Body of pancreas (tissue), 4 donors: ENCODE measurements at regions not wholly inside any gene's neighbourhood (a gene's known extent, or its start where the extent isn't known, plus 50 kb on each side); places are given as distances from the start of the nearest gene placed in this dataset.
"Not testable (repeated sequence)": the region's sequence is repeated elsewhere in the genome, so short reads cannot be mapped to it uniquely, and the experiment has no call there.

Experiments used
- POLR2A ChIP-seq, 3 donors: fragments of 450-650 bp; IDR thresholded peaks; one replicate each; pipeline ENCODE4 v1.6.1; 2016; ENCODE audit warnings: antibody characterized with exemption in 3 of 3, mild to moderate bottlenecking in 2 of 3
- TF ChIP-seq, protein P1 (sequence below), 7 experiments: fragments of 450-650 bp in 4 of 7; fragments of 200-600 bp in 3 of 7; sonication (generic) in 3 of 7; IDR thresholded peaks; one replicate each; pipeline ENCODE4 v1.5.1; 2016 to 2019; ENCODE audit warnings: antibody characterized with exemption in 7 of 7

DNA sequence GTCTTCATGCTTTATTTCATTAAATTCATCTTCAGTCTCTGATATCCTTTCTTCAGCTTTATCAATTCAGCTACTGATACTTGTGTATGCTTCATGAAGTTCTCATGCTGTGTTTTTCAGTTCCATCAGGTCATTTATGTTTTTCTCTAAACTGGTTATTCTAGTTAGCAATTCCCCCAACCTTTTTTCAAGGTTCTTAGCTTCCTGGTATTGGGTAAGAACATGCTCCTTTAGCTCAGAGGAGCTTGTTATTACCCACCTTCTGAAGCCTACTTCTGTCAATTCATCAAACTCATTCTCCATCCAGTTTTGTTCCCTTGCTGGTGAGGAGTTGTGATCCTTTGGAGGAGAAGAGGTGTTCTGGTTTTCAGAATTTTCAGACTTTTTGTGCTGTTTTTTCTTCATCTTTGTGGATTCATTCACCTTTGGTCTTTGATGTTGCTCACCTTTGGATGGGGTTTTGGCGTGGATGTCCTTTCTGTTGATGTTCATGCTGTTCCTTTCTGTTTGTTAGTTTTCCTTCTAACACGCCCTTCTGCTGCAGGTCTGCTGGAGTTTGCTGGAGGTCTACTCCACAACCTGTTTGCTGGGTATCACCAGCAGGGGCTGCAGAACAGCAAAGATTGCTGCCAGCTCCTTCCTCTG is 69.9 kb upstream of the PCSK5 start:
- TF ChIP-seq, protein P1, sequence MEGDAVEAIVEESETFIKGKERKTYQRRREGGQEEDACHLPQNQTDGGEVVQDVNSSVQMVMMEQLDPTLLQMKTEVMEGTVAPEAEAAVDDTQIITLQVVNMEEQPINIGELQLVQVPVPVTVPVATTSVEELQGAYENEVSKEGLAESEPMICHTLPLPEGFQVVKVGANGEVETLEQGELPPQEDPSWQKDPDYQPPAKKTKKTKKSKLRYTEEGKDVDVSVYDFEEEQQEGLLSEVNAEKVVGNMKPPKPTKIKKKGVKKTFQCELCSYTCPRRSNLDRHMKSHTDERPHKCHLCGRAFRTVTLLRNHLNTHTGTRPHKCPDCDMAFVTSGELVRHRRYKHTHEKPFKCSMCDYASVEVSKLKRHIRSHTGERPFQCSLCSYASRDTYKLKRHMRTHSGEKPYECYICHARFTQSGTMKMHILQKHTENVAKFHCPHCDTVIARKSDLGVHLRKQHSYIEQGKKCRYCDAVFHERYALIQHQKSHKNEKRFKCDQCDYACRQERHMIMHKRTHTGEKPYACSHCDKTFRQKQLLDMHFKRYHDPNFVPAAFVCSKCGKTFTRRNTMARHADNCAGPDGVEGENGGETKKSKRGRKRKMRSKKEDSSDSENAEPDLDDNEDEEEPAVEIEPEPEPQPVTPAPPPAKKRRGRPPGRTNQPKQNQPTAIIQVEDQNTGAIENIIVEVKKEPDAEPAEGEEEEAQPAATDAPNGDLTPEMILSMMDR (IDR thresholded peaks at IDR 0.05) = not testable (repeated sequence)
- not testable (repeated sequence) for TF ChIP-seq POLR2A (IDR thresholded peaks at IDR 0.05)
